GM21717 (cell line): ENCODE measurements at regions not wholly inside any gene's neighbourhood (a gene's known extent, or its start where the extent isn't known, plus 50 kb on each side); places are given as distances from the start of the nearest gene placed in this dataset.

Experiments
- ATAC-seq: cut with Tn5 transposase; IDR thresholded peaks from one replicate; pipeline ENCODE4 v1.9.1; 2021; ENCODE audit warnings: mild to moderate bottlenecking, moderate library complexity; ENCODE audit not compliant: unreplicated experiment

DNA sequence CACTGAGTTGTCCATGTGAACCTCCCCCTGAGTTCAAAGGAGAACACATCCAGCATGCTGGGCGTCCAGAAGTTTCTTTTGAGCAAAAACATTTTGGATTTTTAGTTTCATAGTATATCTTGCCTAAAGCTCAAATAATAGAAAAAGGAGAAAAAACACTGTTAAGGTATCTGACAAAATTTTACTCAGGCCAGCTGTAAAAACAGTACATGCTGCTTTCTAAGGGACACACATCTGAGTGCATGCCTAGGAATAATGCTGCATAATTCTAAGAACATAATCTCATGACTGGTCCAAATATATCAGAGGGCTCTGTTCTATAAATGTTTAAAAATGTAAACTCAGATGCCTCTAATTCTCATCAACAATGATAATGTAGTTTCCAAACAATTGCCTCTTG, 561.3 kb upstream of the INTU start:
- no peak for ATAC-seq

DNA sequence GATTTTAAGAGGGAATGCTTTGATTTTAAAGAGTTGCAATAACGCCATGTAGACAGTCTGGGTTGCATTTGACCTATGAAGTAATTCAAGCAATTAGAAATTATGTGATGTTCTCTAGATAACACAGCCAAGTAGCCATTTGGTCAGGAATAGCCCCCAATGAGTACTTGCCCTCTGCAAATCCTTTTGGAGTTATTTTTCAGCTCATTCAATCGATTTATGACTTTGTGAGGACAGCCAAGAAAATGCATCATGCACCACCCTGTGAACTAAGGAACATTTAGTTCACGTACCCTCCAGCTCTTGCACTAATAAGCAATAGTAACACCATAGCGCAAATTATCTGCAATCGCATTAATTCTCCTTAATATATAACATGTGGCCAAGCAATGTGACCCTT, 552.6 kb upstream of the INTU start:
- no peak for ATAC-seq

DNA sequence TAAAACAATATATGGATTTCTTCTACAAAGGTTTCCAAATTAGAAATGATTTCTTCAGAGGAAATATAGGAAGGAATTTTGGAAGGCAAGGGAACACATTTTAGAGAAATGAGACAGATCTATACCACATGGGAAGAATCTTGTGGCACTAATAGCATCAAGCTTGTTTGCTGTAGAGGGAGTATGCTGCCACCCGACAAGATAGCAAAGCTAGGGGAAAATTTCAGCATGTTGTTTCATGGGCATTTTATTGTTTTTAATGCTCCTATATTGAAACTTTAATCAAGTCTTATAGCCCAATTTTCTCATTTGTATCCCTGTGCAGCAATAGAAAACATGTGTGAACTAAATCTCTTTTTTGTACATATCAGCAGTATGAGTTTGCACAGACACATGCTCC, 551.7 kb upstream of the INTU start:
- no peak for ATAC-seq

DNA sequence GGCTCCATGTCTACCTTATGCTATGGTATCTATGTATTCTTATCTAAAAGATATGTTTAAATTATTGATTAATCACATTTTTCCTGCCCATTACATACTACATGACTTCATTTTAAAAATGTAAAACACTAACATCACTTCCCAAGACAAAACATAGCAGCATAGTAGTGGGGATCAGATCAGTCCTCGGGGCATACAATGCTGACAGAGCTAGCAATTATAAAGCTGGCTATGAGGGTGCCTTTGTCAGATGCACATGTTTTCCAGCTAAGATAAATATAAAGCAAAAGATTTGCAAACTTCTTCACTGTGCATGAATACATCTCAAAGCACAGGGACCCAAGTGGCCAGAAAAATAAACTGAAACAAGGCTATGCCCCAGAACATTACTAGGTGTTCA, 549.8 kb upstream of the INTU start:
- ATAC-seq, result no peak

DNA sequence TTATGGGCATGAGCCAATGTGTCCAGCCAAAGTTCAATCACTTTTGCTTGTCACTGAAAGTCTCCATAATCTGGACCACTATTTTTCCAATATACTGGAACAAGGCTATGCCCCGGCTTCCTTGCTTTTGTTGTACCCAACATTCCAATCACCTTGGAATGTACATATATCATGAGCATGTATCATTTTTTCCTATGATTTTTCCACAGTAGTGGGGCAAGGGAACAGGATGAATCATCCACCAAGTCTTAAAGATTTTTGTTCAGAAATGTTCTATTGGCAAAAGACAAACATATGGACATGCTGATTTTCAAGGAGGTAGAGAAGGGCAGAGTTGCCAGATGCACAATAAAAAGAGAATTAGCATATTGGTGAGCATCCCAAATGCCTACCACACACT, 548.1 kb upstream of the INTU start:
- no peak for ATAC-seq

DNA sequence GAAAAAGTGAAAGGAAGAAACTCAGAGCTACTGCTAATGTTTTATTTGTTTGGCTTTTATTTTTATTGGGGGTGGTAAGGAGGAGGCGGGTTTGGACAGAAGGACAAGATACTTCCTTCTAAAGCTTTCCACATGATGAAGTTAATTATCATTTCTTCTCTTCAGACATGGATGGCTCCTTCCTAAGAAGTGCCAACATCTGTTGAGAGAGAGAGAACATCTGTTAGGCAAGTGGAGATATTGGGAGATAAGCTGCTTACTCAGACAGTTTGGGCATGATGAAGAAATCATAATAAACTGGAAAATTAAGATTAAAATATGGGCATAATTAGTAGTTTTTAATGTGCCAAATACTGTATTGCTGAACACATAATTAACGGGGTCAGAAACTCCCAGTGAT, 535.7 kb upstream of the INTU start:
- ATAC-seq, result no peak

DNA sequence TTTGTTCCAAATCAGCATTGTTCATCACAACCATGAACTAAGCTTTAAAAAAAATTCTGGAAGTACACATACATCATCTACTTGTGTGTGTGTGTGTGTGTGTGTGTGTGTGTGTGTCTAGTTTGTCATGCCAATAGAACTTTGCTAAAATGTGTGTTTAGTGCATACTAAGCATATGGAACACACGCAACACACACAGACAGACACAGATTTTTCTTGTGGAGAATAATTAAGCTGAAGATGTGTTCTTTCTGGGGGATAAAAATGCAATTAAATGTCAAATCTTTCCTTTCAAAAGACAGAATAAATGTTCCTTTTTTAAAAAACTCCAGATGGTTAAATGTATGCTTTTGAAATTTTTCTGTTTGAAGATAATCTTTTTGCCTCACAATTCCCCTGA, 530.4 kb upstream of the INTU start:
- no peak for ATAC-seq

DNA sequence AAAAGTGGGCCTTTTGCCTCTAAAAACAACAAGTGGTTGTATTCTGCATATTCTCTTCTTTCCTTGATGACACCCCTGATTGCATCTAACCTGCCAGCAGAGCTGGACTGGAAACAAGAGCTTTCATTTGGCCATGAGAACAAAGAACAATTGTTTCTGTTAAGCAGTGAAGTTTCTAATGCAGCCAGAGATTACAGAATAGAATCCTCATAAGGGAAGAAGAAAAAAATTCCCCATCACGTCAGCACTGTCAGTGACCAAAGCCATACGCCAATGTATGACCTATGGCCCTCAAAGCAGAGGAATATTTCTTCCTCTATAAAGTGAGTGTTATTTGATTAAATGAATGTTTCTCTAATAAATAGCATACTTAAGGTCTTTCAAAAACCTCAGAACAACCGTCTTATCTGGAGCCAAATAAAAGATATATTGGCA, 529.1 kb upstream of the INTU start:
- ATAC-seq, result no peak

DNA sequence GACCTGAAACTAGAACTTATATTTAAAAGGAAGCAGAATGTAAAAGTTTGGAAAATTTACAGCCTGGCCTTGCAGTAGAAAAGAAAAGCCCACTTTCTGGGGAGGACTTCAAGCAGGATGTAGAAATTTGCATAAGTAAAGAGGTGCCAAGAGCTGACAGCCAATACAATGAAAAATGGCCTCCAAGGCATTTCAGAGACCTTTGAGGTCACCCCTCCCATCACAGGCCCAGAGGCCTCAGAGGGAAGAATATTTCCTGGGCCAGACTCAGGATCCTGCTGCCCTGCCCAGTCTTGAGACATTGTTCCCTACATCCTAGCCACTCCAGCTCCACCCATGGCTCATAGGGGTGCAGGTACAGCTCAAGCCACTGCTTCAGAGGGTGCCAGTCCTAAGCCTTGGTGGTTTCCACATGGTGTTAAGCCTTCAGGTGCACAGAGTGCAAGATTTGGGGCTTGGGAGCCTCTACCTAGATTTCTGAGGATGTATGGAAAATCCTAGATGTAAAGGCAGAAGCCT, 518.9 kb upstream of the INTU start:
- no peak for ATAC-seq

DNA sequence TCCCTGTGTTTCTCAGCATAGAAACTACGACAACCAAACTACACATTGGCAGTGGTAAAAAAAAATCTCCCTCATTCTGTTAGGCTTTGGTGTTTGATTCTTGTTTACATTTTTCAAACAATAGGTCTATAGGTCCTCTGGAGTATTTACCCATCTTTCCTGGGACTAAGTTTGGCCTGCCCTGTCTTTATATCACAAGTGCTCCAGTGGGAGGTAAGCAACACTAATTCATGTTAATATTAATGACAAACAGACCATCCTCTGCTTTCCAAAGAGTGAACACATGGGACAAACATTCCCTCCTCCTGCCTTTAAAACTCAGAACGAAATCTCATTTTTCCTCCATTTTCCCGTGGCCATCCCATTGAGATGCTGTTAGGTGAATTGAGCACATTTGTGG, 514.1 kb upstream of the INTU start:
- ATAC-seq, result no peak

DNA sequence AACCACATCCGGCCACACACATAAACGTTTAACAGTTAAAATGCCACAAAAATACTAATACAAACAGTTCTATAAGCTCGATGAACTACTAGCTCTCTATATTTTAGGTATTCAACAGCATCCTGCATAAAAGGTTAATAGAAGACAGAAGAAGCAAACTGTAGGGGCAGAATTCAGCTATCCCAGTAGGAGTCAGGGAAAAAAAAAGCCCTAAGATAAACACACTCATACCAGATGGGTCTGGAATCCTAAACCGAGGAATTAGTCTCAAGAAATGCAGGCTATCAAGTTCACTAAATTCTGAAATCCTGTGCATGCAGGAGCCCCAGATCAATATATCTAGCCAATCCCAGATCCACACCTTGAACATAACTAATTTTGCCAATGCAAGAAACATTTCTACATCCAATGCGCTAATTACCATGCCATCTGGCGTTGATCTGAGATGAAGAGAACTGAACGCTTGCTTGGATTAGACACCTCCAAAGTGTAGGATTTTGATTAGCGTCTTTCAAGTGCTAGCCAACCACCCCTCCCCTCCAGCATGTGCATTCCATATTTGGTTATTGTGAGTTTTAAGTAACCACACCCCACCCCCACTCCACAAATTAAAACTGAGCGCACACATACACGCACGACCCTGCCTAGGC, 512.2 kb upstream of the INTU start:
- no peak for ATAC-seq

DNA sequence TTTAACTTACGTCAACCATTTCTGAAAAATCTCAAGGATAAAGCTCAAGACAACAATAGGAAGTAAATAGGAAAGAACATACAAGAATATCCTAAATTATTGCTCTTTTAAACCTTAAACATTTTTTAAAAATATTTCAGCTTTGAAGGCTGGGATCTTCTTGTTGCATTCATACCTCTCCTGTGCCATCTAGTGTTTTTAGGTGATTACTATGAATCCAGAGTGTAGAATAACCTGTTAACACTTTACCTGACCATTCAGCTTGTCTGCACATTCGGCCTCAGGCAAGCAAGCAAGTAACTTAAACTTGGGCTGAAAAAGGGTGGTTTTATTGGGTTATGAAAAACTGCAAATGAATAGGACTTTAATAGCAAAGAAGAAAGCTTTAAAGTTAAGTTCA, 507.8 kb upstream of the INTU start:
- ATAC-seq, result no peak

DNA sequence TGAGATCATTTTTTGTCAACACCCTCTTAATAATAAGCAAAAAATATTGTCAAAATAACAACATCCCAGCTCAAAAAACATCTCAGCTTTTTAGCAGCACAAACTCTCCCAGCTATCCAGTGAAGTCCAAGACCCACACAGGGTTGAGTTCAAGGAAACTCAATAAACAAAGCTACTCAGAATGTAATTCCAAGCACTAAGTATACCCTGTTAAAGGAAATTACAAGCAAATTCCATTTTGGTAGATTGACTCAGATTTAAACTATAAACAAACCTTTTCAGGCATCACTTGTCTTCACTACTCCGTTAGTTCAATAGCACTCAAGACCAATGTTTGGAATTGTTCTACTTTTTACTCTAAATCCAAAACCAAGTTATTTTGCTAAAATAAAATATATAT, 506.0 kb upstream of the INTU start:
- ATAC-seq, result no peak

DNA sequence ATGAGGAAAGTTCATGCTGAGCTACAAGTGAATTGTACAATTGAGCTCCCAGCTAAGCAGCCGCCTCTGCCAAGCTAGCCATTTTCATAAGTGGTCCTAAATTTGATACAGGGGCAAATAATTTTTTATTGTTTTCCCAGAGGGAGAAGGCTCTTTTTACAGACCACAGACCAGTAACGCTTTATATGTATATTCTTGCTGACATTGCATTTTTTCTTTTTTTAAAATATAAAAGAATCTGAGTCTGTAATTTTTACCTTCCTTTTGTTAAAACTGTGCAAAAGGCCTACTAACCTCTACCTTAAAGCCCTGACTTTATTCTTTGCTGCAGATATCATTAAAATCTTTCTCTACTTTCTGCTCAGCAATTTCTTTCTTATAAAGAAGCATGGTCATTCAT, 501.2 kb upstream of the INTU start:
- ATAC-seq, result no peak

DNA sequence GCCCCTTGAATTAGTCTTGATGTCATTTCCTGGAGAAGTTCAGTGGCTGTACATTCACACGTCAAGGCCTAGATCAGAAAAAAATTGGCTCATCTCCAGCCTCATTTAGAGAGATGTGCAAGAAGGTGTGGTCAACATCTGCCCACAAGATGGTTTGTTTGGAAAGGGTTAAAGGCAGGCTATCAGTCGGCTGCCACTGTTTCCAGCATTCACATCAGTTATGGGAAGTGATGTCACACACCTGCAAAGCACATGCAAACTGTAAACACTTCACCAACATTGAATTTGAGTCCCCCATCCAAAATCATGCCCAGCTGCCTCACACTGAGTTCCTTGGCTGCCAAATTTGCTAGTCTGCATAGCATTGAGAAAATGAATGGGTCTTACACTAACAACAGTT, 498.3 kb upstream of the INTU start:
- no peak for ATAC-seq

DNA sequence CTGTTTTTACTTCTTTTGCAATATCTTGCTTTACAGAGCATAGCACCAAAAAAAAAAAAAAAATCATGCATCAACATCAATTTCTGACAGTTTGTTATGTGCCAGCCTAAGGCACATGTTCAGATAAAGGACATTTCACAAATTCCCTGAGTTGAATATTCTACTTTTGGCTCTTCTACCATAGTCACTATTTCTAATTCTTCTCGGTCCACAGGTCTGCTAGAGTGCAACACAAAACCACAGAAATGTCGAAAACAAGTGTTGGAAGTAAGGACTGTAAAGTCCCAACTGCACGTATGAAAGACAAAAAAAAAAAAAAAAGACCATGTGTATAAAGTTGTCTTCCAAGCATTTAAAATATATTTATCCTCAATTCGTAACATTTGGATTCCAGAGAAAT, 494.2 kb upstream of the INTU start:
- no peak for ATAC-seq

DNA sequence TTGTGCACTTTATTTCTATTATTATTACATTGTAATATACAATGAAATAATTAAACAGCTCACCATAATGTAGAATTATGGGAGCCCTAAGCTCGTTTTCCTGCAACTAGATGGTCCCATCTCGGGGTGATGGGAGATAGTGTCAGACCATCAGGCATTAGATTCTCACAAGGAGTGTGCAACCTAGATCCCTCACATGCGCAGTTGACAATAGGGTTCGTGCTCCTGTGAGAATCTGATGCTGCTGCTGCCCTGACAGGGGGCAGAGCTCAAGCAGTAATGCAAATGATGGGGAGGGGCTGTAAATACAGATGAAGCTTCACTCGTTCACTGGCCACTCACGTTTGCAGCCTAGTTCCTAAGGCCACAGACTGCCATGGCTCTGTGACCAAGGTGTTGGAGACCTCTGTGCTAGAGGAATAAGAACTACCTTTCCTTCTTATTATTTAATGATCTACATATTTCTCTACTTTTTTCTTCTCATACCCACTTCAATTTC, 492.9 kb upstream of the INTU start:
- ATAC-seq, result no peak

DNA sequence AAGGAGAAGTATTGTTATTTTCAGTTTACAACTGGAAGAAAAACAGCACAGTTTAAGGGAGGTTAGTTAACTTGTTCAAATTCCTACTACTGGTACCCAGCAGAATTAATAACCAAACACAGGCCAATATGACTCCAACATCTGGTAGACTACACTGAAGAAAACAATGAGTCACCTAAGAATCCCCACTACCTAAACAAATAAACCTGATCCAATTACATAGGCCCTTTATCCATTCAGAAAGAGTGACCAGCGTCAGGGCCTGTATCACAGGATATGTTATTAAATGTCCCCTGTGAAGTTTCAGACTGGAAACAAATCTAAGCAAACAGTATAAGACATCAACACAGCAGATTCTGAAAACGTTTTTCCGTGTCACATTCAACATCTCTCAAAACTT, 492.5 kb upstream of the INTU start:
- ATAC-seq, result no peak

DNA sequence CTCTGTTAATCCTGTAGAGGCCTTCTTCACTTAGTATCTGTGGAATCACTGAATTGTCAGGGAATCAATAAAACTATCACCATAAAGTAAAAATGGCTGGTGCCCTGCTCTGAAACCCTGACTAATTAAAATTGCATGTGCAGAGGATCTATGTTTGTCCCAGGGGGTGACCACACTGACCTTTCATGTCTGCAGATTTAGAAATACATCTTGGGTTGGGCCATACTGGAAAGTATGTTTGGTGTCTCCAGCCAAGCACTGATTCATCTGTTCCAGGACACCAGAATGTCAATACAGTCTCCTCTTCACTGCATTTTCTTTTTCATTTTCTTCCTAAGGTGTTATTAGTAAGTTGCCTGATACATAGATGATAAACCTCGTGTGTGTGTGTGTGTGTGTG, 490.9 kb upstream of the INTU start:
- no peak for ATAC-seq

DNA sequence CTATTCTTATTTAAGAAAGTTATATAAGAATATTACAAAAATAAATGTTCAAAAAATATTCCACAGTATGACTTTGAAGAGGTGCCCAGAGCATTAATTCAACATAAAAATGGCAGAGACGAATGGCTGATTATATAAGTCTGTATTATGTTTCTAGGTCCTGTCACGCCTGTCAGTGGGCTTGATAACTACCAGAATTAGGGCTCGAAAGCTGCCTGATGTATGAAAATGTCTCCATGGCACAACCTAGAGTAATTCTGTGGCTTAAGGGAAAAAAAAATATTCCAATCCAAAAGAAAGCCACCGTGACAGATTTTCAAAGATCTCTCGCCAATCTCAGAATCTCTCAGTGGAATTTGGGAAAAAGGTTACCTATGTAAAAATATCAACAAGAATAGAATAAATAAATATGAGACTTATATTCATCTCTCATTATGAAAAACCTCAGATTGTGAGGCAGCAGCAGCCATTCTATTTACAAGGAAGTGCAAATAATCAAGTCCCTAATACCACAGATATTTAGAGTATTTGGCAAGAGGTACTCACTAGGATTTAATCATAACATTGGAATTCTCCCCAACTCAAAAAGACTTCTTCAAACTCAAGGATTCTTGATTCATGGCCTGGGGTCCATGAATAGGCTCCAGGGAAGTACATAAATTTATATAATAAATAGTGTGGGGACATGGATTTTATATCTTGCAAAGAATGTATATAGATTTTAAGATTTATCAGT, 489.1 kb upstream of the INTU start:
- ATAC-seq, result no peak

DNA sequence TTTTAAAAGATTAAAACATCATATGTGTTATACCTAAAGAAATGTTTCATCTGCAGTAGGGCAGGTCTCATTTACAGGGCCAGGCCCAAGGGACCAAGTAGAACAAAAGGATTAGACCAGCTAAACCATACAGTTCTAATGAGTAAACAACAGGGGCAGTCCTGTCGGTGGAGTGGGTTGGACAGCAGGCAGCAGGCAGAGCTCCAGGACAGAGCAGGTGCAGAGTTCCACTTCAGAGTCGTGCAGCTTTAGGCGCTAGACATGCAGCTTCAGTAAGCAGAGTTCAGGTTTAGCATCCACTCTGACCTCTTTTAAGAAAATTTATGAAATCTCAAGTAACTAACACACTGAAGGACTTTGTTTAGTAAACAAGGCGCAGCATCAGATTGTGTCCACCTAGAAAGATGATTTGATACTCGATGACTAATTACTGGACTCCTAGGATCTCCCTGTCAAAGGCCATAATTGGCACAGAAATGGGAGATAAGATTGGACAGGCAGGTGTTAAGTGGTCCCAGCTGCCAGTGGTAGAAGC, 487.7 kb upstream of the INTU start:
- ATAC-seq, result no peak

DNA sequence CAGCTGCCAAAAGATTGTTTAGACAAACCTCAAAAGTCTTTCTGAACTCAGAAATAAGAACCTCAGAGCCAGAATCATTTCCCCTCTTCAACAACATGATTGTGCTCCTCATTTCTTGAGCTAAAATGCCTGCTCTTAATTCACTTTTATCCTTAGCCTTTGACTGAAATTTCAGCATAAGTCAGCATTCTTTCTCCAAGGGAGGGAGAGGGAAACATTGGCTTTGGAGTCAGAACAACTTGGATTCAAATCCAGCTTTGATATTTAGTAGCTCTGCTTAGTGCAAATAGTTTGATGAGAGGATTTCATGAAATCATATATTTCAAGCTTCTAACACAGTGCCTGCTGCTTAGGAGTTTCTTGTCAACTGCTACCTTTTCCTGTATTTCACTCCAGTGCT, 484.6 kb upstream of the INTU start:
- ATAC-seq, result no peak
